Tibial nerve (tissue), 4 donors: ENCODE measurements at regions not wholly inside any gene's neighbourhood (a gene's known extent, or its start where the extent isn't known, plus 50 kb on each side); places are given as distances from the start of the nearest gene placed in this dataset.

Experiments
- CTCF ChIP-seq, 5 experiments: fragments of 200-600 bp in 3 of 5; fragments of 450-650 bp in 2 of 5; sonication (generic) in 3 of 5; IDR thresholded peaks; one replicate each; pipeline ENCODE4 v1.5.1; 2016 to 2019; ENCODE audit warnings: antibody characterized with exemption in 5 of 5, mild to moderate bottlenecking in 3 of 5, moderate library complexity in 2 of 5
- EP300 ChIP-seq, 2 donors: sonication (generic); formaldehyde crosslinking; IDR thresholded peaks; one replicate each; pipeline ENCODE4 v1.6.1; 2017; ENCODE audit warnings: antibody characterized with exemption in 2 of 2, mild to moderate bottlenecking in 1 of 2
- POLR2A ChIP-seq, 2 donors: fragments of 450-650 bp; IDR thresholded peaks; one replicate each; pipeline ENCODE4 v1.6.1; 2017; ENCODE audit warnings: antibody characterized with exemption in 2 of 2, mild to moderate bottlenecking in 2 of 2, moderate library complexity in 2 of 2

GRCh38 chr15:72966641-72967040 lies 85.6 kb upstream of the NEO1 start:
- TF ChIP-seq CTCF (IDR thresholded peaks at IDR 0.05), result no peak
- TF ChIP-seq EP300 (IDR thresholded peaks at IDR 0.05), result no peak
- no peak for TF ChIP-seq POLR2A (IDR thresholded peaks at IDR 0.05)
